NB4 (cell line): ENCODE measurements at regions not wholly inside any gene's neighbourhood (a gene's known extent, or its start where the extent isn't known, plus 50 kb on each side); places are given as distances from the start of the nearest gene placed in this dataset.

Source experiments
- DNase-seq: peaks from one replicate; pipeline ENCODE4 v3.0.0; 2010; ENCODE audit warnings: low read depth
- H3K4me3 ChIP-seq: one replicate; pipeline ENCODE4 v1.5.1; 2011; ENCODE audit warnings: mild to moderate bottlenecking, low read depth, low read length, moderate library complexity
- MYC ChIP-seq: IDR thresholded peaks from 2 replicates; pipeline ENCODE4 v1.6.1; 2011; ENCODE audit warnings: low read depth, low read length
- POLR2A ChIP-seq: IDR thresholded peaks from 2 replicates; pipeline ENCODE4 v1.6.1; 2011; ENCODE audit warnings: mild to moderate bottlenecking; ENCODE audit not compliant: insufficient read length; ENCODE audit errors: extremely low read depth
- TF ChIP-seq, protein P1 (sequence below): IDR thresholded peaks from 2 replicates; pipeline ENCODE4 v1.6.1; 2011; ENCODE audit warnings: low read depth, low read length
- TF ChIP-seq, protein P2 (sequence below): IDR thresholded peaks from one replicate; pipeline ENCODE4 v1.5.1; 2012; ENCODE audit warnings: low read depth, low read length

DNA sequence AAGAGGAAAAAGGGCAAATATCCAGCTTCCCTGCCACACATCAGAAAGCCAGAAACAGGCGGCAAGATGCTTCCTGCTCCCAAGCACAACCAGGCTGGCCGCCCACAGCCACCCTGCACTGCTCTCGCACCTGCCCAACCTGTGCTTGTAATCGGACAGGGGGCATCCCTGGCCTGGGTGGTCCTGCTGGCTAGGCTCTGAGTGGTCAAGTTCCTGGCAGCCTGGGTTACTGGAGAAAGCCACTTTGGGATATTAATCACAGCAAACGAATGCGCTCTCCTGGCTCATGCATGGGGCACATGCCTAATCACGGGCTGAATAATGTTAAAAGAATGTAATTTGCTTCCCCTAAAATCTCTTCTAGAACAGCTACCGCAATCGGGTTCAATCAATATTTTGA, 442.4 kb downstream of the MCTP2 start:
- H3K4me3 ChIP-seq, result no peak overlapping the region
- DNase-seq, result no peak
- TF ChIP-seq MYC, result no peak
- TF ChIP-seq, protein P1, sequence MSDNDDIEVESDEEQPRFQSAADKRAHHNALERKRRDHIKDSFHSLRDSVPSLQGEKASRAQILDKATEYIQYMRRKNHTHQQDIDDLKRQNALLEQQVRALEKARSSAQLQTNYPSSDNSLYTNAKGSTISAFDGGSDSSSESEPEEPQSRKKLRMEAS, result no peak
- TF ChIP-seq, protein P2, sequence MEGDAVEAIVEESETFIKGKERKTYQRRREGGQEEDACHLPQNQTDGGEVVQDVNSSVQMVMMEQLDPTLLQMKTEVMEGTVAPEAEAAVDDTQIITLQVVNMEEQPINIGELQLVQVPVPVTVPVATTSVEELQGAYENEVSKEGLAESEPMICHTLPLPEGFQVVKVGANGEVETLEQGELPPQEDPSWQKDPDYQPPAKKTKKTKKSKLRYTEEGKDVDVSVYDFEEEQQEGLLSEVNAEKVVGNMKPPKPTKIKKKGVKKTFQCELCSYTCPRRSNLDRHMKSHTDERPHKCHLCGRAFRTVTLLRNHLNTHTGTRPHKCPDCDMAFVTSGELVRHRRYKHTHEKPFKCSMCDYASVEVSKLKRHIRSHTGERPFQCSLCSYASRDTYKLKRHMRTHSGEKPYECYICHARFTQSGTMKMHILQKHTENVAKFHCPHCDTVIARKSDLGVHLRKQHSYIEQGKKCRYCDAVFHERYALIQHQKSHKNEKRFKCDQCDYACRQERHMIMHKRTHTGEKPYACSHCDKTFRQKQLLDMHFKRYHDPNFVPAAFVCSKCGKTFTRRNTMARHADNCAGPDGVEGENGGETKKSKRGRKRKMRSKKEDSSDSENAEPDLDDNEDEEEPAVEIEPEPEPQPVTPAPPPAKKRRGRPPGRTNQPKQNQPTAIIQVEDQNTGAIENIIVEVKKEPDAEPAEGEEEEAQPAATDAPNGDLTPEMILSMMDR, result no peak
- TF ChIP-seq POLR2A, result no peak

DNA sequence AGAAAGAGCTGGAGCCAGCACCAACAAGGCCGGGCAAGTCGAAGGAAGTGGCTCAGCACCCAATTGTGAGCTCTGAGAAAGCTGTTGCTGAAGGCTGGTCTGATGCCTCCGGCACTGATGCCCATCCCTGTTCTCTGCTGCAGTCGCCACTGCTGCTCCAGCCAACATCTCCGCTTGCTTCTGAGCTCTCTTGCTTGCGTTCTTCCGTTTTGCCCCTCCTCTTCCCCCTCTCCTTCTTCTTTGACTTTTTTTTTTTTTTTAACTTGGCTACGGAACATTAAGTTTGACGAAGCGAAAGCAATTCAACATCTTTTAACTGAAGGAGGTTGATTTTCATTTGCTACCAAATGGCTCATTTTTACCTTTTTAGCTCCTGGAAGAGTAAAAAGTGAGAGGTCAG, 442.9 kb downstream of the MCTP2 start:
- no peak overlapping the region for H3K4me3 ChIP-seq
- TF ChIP-seq, protein P1, result no peak
- DNase-seq, result no peak

DNA sequence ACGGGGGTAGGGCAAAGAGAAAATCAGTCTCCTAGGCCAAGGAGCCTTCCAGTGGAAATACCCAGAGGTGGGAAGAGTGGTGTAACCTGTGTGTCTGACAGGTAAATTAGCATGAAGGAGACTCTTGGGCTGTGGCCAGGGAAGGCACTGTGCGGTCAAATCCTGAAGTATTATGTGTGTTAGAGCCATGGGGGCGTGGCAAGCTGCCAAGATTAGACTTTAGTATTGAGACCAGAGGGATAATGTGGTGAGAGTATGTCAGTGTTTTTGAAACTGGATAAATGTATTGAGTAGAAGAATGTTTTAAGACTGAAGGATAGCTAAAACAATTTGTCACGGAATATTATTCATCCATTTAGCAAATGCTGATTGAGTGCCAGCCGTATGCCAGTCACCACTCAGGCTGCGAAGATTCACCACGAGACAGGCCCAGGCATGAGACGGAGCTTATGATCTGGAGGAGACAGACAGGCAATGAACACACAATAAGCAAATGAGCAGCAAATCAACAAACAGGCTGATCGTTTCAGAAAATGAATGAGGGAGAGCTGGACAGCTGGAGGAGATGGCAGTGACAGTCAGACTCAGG, 445.9 kb downstream of the MCTP2 start:
- no peak overlapping the region for H3K4me3 ChIP-seq
- TF ChIP-seq MYC (no peak), POLR2A (no peak)
- TF ChIP-seq, protein P2, result no peak
- TF ChIP-seq, protein P1, result no peak
- DNase-seq, result no peak

DNA sequence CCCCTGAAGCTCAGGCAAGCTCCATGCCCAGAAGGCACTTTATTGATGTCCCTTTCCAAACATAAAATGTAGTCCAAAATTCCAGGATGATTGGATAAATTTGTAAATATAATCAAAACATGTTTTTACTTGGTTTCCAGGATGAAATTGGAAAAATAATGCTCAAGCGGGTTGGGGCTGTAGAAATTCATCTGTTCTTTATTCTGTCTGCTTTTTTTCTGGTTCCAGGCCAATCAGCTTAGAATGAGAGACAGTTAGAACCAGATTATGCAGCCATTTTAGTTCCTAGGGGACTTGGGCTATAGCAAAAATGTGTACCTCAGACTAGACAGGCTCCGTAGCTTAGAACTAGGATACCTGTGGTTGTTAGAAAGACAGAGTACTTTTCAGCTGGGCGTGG, 450.8 kb downstream of the MCTP2 start:
- no peak for TF ChIP-seq POLR2A
- TF ChIP-seq, protein P1, result no peak
- TF ChIP-seq MYC, result no peak
- TF ChIP-seq, protein P2, result no peak
- no peak for DNase-seq
- no peak overlapping the region for H3K4me3 ChIP-seq

DNA sequence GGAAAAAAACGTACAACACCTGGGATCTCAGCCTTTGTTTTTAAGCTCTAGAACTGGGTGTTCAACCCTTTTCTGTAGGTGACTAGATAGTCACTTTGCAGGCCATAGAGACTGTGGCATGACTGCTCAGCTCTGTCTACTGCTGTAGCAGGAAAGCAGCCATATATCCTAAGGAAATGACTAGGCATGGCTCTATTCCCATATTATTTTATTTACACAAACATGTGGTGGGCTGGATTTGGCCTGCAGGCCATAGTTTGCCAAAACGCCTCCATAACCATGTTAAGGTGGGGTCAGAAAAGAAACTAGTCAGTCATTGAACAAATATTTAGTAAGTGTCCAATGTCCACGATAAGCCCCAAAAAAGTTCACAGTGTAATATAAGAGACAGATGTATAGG, 452.5 kb downstream of the MCTP2 start:
- no peak overlapping the region for H3K4me3 ChIP-seq
- DNase-seq, result no peak
- TF ChIP-seq, protein P2, result no peak
- TF ChIP-seq, protein P1, result no peak
- TF ChIP-seq MYC (no peak), POLR2A (no peak)

DNA sequence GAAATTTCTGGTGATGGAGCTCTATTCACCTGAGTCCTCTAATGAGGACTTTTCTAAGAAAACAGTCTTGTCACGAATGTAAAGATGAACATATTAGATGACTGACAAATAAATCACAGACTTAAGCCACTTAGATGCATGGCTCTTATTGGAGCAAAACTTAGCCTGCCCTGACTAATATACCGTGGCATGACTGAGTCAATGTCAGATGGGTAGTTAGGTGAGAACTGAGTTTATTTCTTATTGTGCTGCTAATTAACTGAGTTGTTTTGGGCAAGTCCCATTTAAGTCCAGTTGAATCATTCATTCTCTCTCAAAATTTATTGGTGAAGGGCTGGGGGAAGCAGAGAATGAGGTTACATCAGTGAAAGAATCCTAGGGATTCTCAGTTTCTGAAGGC, 459.8 kb downstream of the MCTP2 start:
- H3K4me3 ChIP-seq, result no peak overlapping the region
- no peak for TF ChIP-seq POLR2A
- no peak for TF ChIP-seq MYC
- TF ChIP-seq, protein P1, result no peak
- TF ChIP-seq, protein P2, result no peak

More for the DNA sequence above, 459.8 kb downstream of the MCTP2 start:
- DNase-seq, result no peak
